OCI-LY3 (cell line): ENCODE measurements at regions not wholly inside any gene's neighbourhood (a gene's known extent, or its start where the extent isn't known, plus 50 kb on each side); places are given as distances from the start of the nearest gene placed in this dataset.

Experiments
- EZH2phosphoT487 ChIP-seq: fragments of 200-600 bp; shearing (Covaris generic); IDR thresholded peaks from 2 replicates; pipeline ENCODE4 v1.6.1; 2018; ENCODE audit warnings: antibody characterized with exemption, mixed run types, low read depth
- TF ChIP-seq, protein P1 (sequence below): fragments of 200-600, 300-600 bp; sonication (generic); IDR thresholded peaks from 2 replicates; pipeline ENCODE4 v1.5.1; 2014; ENCODE audit warnings: antibody characterized with exemption, low read length, low read depth

DNA sequence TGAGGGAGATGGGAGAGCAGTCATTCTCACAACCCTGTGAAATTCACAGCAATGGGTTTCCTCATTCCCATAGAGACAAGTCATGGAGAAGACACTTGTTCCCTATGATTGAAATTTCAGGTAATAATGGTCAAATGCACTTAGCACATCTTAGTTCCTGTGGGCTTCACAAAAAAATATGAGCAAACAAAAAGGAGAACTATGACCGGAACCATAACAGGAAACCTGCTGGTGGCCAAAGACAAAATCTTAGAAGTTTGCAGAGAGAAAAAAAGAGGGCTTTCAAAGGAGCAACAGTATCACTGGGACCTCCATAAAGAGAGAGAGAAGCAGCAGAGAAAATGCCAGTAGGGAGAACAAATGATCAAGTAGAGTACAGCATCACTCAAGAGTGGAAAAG lies 138.9 kb upstream of the APCDD1 start:
- TF ChIP-seq, protein P1, sequence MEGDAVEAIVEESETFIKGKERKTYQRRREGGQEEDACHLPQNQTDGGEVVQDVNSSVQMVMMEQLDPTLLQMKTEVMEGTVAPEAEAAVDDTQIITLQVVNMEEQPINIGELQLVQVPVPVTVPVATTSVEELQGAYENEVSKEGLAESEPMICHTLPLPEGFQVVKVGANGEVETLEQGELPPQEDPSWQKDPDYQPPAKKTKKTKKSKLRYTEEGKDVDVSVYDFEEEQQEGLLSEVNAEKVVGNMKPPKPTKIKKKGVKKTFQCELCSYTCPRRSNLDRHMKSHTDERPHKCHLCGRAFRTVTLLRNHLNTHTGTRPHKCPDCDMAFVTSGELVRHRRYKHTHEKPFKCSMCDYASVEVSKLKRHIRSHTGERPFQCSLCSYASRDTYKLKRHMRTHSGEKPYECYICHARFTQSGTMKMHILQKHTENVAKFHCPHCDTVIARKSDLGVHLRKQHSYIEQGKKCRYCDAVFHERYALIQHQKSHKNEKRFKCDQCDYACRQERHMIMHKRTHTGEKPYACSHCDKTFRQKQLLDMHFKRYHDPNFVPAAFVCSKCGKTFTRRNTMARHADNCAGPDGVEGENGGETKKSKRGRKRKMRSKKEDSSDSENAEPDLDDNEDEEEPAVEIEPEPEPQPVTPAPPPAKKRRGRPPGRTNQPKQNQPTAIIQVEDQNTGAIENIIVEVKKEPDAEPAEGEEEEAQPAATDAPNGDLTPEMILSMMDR, result no peak
- TF ChIP-seq EZH2phosphoT487, result no peak
